GM12873 (cell line): ENCODE measurements at regions not wholly inside any gene's neighbourhood (a gene's known extent, or its start where the extent isn't known, plus 50 kb on each side); places are given as distances from the start of the nearest gene placed in this dataset.

Experiments used
- TF ChIP-seq, protein P1 (sequence below): IDR thresholded peaks from 2 replicates; pipeline ENCODE4 v1.5.1; 2012; ENCODE audit warnings: low read depth, mild to moderate bottlenecking, moderate library complexity, low read length, control low read depth; ENCODE audit not compliant: insufficient read depth; ENCODE audit errors: missing control alignments

DNA sequence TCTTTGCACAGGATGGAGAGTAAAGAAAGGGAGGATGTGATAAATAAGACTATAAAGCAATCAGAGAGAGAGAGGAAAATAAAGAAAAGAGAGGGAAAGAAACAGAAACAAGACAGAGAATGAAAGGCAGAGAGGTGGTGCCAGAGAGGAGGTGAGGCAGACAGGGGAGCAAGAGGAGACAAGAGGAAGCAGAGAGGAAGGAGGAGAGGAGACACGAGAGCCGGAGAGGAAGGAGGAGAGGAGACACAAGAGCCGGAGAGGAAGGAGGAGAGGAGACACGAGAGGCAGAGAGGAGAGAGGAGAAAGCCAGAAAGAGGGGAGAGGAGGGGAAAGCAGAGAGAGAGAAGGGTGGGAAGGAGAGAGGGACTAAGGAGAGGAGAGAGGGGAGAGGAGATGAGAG, 125.2 kb downstream of the PAPOLA start:
- TF ChIP-seq, protein P1, sequence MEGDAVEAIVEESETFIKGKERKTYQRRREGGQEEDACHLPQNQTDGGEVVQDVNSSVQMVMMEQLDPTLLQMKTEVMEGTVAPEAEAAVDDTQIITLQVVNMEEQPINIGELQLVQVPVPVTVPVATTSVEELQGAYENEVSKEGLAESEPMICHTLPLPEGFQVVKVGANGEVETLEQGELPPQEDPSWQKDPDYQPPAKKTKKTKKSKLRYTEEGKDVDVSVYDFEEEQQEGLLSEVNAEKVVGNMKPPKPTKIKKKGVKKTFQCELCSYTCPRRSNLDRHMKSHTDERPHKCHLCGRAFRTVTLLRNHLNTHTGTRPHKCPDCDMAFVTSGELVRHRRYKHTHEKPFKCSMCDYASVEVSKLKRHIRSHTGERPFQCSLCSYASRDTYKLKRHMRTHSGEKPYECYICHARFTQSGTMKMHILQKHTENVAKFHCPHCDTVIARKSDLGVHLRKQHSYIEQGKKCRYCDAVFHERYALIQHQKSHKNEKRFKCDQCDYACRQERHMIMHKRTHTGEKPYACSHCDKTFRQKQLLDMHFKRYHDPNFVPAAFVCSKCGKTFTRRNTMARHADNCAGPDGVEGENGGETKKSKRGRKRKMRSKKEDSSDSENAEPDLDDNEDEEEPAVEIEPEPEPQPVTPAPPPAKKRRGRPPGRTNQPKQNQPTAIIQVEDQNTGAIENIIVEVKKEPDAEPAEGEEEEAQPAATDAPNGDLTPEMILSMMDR, result no peak

DNA sequence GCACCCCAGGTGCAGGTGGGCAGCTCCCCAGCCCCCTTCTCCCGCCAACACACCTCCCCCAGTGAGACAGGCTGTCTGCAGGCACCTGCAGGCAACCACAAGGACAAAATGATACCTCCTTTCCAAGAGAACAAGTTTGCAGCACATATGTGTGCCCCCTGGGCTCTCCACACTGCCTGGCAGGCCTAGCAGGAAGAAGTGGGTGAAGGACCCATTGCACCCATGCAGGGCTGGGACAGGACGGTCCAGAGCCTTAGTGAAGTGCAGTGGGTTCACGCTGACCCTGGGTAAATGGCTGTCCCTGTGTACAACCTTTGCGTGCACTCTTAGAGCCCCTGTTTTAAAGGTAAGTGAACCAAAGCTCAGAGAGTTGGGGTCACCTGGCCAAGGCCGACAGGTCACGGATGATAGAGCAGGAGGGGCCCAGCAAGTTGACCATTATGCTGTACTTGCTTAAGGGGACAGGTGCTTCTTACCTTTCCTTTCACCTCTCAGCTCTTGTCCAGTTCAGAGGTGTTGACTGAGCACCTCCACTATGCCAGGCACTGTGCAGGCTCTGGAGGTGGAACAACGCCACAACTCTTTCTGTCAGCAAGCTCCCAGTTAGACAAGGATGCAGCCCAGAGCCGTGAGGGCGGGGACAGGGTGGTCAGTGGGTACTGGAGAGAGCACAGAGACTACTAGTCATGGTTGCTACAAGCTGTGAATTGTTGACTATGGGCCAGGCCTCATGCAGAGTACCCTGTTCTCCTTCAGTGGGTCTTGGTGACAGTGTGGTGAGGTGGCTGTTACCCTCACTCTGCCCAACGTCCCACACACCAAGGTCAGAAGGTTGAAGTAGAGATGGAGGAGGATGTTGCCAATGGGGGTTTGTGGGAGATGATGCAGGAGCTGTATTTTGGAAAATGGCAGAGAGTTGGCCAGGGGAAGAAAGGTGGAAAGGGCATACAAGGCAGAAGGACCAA, 125.9 kb downstream of the PAPOLA start:
- TF ChIP-seq, protein P1, result no peak

DNA sequence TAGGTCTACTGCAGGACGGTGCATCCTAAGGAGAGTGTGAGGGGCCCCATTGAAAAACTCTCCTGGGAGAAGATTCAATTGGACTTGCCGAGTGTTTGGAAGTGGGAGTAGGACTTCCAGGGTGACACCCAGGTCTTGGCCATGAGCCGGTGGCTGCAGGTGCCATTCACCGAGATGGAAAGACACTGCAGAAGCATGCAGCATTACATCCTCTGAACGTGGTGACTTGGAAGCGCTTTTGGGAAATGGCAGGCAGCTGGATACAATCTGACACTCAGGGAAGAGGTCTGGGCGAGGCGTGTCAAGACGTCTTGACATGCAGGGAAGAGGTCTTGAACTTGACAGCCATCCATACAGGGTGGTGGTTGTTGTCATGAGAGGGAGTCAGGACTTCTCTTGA, 126.9 kb downstream of the PAPOLA start:
- TF ChIP-seq, protein P1, result no peak

DNA sequence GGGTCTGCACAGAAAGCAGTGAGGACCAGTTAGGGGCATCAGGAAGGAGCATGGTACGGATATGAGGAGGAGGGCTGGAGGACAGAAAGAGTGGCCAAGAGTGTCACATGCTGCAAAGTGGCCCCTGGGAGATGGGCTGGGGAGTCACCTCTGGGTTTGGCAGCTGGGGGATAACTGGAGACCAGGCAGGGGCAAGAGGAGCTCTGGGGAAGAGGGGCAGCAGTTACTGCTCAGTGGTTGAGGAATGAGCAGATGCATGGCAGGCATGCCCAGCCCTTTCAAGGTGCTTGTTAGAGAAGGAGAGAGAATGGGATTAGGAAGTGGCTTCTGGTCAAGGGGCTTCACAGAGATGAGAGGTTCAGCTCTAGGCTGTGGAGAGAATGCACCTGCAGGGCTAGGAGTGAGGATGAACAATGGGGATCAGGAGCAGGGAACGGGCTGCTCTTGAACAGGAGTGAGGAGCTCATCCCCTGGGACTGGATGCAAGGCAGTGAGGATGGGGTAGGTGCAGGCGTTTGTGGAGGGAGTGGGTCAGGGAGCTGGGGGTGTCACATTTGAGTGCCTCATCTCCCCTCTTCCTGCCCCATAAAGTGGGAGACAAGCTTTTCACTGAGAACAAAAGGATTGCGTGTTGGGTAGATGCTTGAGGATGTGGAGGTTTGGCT, 127.5 kb downstream of the PAPOLA start:
- TF ChIP-seq, protein P1, result no peak

DNA sequence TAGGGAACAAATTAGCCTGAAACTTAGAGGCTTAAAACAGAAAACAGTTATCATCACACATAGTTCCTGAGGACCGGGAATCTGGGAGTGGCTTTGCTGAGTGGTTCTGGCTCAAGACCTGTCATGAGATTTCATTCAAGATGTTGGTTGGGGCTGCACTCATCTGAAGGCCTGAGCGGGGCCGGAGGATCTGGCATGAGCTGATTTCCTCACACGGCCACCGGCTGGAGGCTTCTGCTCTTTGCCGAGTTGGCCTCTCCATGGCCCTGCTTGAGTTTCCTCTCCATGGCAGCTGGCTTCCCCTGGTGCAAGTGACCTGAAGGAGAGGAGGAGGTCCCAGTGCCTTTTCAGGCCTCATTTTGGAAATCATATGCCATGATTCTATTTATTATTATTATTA, 128.1 kb downstream of the PAPOLA start:
- TF ChIP-seq, protein P1, result no peak

DNA sequence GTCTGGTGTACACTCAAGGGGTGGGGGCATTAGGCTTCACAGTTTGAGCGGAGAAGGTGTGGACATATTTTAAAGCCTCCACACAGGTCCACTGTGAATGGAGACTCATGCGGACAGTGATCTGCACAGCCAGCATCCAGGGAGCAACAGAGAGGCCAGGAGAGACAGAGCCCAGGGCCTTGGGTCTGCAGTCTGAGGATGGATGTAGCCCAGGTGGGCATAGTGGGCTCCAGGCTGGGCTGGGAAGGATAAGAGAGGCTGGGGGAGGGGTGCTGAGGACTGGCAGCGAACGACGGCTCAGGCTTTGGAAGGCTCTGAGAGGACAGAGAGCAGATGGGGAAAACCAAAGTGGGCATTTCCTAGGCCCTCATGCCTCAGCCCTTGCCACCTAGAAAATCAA, 128.8 kb downstream of the PAPOLA start:
- TF ChIP-seq, protein P1, result no peak

DNA sequence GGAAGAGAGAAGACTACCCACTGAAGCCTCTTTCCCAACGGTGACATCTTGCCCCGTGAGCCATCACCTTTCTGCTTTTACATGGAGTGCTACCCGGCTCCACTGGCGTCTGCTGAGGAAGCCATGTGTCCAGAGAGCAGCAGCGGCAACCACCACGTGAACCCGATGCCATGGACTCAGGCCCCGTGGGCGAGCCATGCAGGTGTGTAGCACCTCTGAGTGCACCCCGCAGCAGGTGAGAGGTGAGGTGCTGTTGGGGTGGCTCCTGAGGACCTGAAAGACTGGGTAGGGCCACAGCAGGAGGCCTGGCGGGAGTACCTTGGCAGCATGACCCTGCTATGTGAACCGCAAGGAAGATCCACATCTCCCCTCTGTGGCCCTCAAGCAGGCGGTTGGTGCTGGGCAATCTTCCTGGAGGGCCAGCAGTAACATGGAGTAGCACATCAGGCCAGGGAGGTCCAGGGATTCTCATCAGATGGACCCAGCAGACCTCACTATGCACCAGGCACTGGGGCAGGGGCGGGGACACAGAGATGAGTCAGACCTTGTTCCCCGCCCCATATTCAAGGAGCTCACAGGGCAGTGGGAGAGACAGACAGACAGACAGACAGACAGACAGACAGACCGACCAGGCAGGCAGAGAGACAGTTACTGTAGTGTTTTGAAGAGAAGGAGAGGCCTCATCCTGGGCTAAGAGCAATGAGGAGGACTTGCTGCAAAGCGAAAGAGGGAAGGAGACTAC, 129.6 kb downstream of the PAPOLA start:
- TF ChIP-seq, protein P1, result no peak
